Body of pancreas (tissue), 4 donors: ENCODE measurements at regions not wholly inside any gene's neighbourhood (a gene's known extent, or its start where the extent isn't known, plus 50 kb on each side); places are given as distances from the start of the nearest gene placed in this dataset.

Experiments used
- ATAC-seq: fragments of 150-250 bp; one replicate; pipeline ENCODE4 v1.9.1; 2016
- DNase-seq, 4 donors: peaks; one replicate each; pipeline ENCODE4 v3.0.0-alpha.2; 2019
- H3K27ac ChIP-seq, 4 donors: fragments of 200-600 bp; sonication (generic); 1 replicate in 3 of 4; 2 replicates in 1 of 4; pipeline versions ENCODE4 v1.5.1 to v1.6.1; 2016 to 2019; ENCODE audit warnings: mild to moderate bottlenecking in 1 of 4, mixed read lengths in 1 of 4, moderate library complexity in 1 of 4
- H3K27me3 ChIP-seq, 2 donors: fragments of 200-600 bp; sonication (generic); one replicate each; pipeline ENCODE4 v1.6.0; 2016; ENCODE audit warnings: mild to moderate bottlenecking in 1 of 2
- H3K36me3 ChIP-seq, 2 donors: fragments of 200-600 bp; sonication (generic); replicated peaks in 1 of 2; 2 replicates each; pipeline ENCODE4 v1.5.1; 2016; ENCODE audit warnings: low read depth in 2 of 2; ENCODE audit not compliant: insufficient read depth in 1 of 2
- H3K4me1 ChIP-seq: fragments of 200-600 bp; sonication (generic); one replicate; pipeline ENCODE4 v1.6.0; 2016
- H3K4me3 ChIP-seq, 2 donors: fragments of 200-600 bp; sonication (generic); 1 replicate in 1 of 2; 2 replicates in 1 of 2; pipeline ENCODE4 v1.5.1; 2016 to 2019
- H3K9me3 ChIP-seq, 3 donors: fragments of 200-600 bp; sonication (generic); 1 replicate in 2 of 3; 2 replicates in 1 of 3; pipeline ENCODE4 v1.5.1; 2016
- POLR2A ChIP-seq, 3 donors: fragments of 450-650 bp; IDR thresholded peaks; one replicate each; pipeline ENCODE4 v1.6.1; 2016; ENCODE audit warnings: antibody characterized with exemption in 3 of 3, mild to moderate bottlenecking in 2 of 3
- WGBS, 2 donors: methylation state at CpG; one replicate each; pipeline ENCODE4 v1.1.5; 2017; 5-methylcytosine and 5-hydroxymethylcytosine counted together
- intact Hi-C: fragments of 100-400 bp; cut with DNase I; formaldehyde crosslinking; loops from one replicate; pipeline ENCODE4 v1.15.1; 2023
- TF ChIP-seq, protein P1 (sequence below), 7 experiments: fragments of 450-650 bp in 4 of 7; fragments of 200-600 bp in 3 of 7; sonication (generic) in 3 of 7; IDR thresholded peaks; one replicate each; pipeline ENCODE4 v1.5.1; 2016 to 2019; ENCODE audit warnings: antibody characterized with exemption in 7 of 7

DNA sequence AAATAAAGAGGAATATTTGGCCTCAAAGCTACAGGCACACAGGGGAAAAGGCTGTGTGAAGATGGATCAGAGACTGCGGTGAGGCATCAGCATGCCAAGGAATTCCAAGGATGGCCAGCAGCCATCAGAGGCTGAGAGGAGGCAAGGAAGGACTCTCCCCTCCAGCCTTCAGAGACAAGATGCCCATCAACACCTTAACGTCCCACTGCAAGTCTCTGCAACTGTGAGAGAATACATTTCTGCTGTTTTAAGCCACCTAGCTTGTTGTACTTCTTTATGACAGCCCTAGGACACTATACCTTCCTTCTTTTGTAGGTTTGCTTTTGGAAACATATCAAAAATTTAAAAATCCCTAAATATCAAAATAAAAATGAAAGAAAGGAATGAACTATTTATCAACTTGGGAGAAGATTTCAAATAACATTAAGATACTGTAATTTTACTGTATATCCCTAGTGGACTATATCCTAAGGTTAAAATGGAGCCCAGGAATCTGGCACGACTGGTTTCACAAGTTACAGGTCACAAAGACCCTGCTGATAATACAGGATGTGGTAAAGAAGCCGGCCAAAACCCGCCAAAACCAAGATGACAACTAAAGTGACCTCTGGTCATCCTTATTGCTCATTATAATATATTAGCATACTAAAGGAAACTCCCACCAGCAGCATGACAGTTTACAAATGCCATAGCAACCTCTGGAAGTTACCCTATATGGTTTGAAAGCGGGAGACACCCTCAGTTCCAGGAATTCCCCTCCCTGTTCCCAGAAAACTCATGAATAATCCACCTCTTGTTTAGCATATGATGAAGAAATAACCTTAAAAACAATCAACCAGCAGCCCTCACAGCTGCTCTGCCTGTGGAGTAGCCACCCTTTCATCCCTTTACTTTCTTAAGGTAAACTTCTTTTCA lies 185.2 kb downstream of the AVL9 start:
- no peaks in the 10 kb centered on the region for H3K9me3 ChIP-seq
- ATAC-seq (no peak), DNase-seq (peak in 2 of 4 donors; percentile 8 to 23)
- H3K36me3 ChIP-seq, result no peaks in the 10 kb centered on the region
- WGBS, 2 donors, result 51 to 57% methylated on average over 6 of the region's 6 CpGs
- TF ChIP-seq POLR2A (IDR thresholded peaks at IDR 0.05), result no peak
- TF ChIP-seq, protein P1, sequence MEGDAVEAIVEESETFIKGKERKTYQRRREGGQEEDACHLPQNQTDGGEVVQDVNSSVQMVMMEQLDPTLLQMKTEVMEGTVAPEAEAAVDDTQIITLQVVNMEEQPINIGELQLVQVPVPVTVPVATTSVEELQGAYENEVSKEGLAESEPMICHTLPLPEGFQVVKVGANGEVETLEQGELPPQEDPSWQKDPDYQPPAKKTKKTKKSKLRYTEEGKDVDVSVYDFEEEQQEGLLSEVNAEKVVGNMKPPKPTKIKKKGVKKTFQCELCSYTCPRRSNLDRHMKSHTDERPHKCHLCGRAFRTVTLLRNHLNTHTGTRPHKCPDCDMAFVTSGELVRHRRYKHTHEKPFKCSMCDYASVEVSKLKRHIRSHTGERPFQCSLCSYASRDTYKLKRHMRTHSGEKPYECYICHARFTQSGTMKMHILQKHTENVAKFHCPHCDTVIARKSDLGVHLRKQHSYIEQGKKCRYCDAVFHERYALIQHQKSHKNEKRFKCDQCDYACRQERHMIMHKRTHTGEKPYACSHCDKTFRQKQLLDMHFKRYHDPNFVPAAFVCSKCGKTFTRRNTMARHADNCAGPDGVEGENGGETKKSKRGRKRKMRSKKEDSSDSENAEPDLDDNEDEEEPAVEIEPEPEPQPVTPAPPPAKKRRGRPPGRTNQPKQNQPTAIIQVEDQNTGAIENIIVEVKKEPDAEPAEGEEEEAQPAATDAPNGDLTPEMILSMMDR (IDR thresholded peaks at IDR 0.05), result no peak
- H3K4me3 ChIP-seq, result no peak overlapping the region
- peaks cover 7% of the 10 kb centered on the region for H3K4me1 ChIP-seq
- H3K27me3 ChIP-seq, result no peaks in the 10 kb centered on the region
- intact Hi-C loops, result no loop called here
- H3K27ac ChIP-seq, result no peak overlapping the region

GRCh38 chr7:32679192-32679591 lies 183.9 kb downstream of the AVL9 start:
- TF ChIP-seq, protein P1 (IDR thresholded peaks at IDR 0.05), result no peak
- TF ChIP-seq POLR2A (IDR thresholded peaks at IDR 0.05), result no peak
- no peak overlapping the region for H3K27ac ChIP-seq
- ATAC-seq, result no peak
- peaks cover 7% of the 10 kb centered on the region for H3K4me1 ChIP-seq
- H3K9me3 ChIP-seq, result no peaks in the 10 kb centered on the region
- no peaks in the 10 kb centered on the region for H3K36me3 ChIP-seq
- DNase-seq, result no peak
- no peak overlapping the region for H3K4me3 ChIP-seq
- intact Hi-C loops, result no loop called here
- no peaks in the 10 kb centered on the region for H3K27me3 ChIP-seq
- 75 to 78% methylated on average over 4 of the region's 4 CpGs for WGBS, 2 donors

- WGBS, 2 donors, result 92 to 96% methylated on average over 2 of the region's 2 CpGs
- intact Hi-C loops, result no loop called here
- ATAC-seq, result no peak
- H3K4me3 ChIP-seq, result no peak overlapping the region
- H3K27me3 ChIP-seq, result no peaks in the 10 kb centered on the region
- no peaks in the 10 kb centered on the region for H3K9me3 ChIP-seq
- DNase-seq, result no peak
- H3K36me3 ChIP-seq, result no peaks in the 10 kb centered on the region
- no peak for TF ChIP-seq POLR2A (IDR thresholded peaks at IDR 0.05)
- TF ChIP-seq, protein P1 (IDR thresholded peaks at IDR 0.05), result no peak
- no peak overlapping the region for H3K27ac ChIP-seq
- H3K4me1 ChIP-seq, result peaks cover 7% of the 10 kb centered on the region
Measured at GRCh38 chr7:32677593-32677992, 182.3 kb downstream of the AVL9 start.

- H3K4me3 ChIP-seq, result no peak overlapping the region
- H3K27ac ChIP-seq, result no peak overlapping the region
- 93% methylated on average over 7 of the region's 7 CpGs for WGBS, 2 donors
- no peaks in the 10 kb centered on the region for H3K27me3 ChIP-seq
- H3K36me3 ChIP-seq, result no peaks in the 10 kb centered on the region
- ATAC-seq, result no peak
- DNase-seq, result no peak
- TF ChIP-seq, protein P1 (IDR thresholded peaks at IDR 0.05), result no peak
- TF ChIP-seq POLR2A (IDR thresholded peaks at IDR 0.05), result no peak
- intact Hi-C loops, result no loop called here
- peaks cover 7% of the 10 kb centered on the region for H3K4me1 ChIP-seq
- H3K9me3 ChIP-seq, result no peaks in the 10 kb centered on the region
Measured at GRCh38 chr7:32676249-32676941, 181.1 kb downstream of the AVL9 start.
